Kidney (tissue), 13 donors: ENCODE measurements at regions not wholly inside any gene's neighbourhood (a gene's known extent, or its start where the extent isn't known, plus 50 kb on each side); places are given as distances from the start of the nearest gene placed in this dataset.

Source experiments
- DNase-seq, 5 donors: peaks; one replicate each; pipeline ENCODE4 v3.0.0-alpha.2; 2013 to 2020
- FAIRE-seq: peaks from 2 replicates; lab custom pipeline; 2012; peaks lifted over from hg19 to GRCh38; lab: Jason Lieb, UNC
- H3K27ac ChIP-seq, 2 donors: one replicate each; pipeline ENCODE4 v1.7.0; 2013; ENCODE audit warnings: low read depth in 2 of 2, low read length in 2 of 2, inconsistent platforms in 1 of 2
- H3K27me3 ChIP-seq: one replicate; pipeline ENCODE4 v1.7.1; 2013; ENCODE audit warnings: low read length, inconsistent platforms; ENCODE audit not compliant: control insufficient read depth, insufficient read depth
- H3K36me3 ChIP-seq, 3 donors: one replicate each; pipeline versions ENCODE4 v1.7.0 to v1.7.1; 2013; ENCODE audit warnings: low read length in 3 of 3, control low read depth in 1 of 3, inconsistent platforms in 1 of 3; ENCODE audit not compliant: insufficient read depth in 3 of 3, control insufficient read depth in 2 of 3
- H3K4me1 ChIP-seq, 3 donors: one replicate each; pipeline versions ENCODE4 v1.7.0 to v1.7.1; 2013; ENCODE audit warnings: low read length in 3 of 3, inconsistent platforms in 1 of 3, low read depth in 1 of 3; ENCODE audit not compliant: control insufficient read depth in 2 of 3, insufficient read depth in 2 of 3
- H3K4me3 ChIP-seq, 3 donors: one replicate each; pipeline versions ENCODE4 v1.7.0 to v1.8.1; 2013; ENCODE audit warnings: low read length in 3 of 3, control low read depth in 1 of 3, inconsistent platforms in 1 of 3
- H3K9ac ChIP-seq, 3 donors: one replicate each; pipeline versions ENCODE4 v1.7.0 to v1.7.1; 2013; ENCODE audit warnings: low read length in 3 of 3, control low read depth in 1 of 3, inconsistent platforms in 1 of 3
- H3K9me3 ChIP-seq, 3 donors: one replicate each; pipeline versions ENCODE4 v1.7.0 to v1.7.1; 2013; ENCODE audit warnings: low read length in 3 of 3, control low read depth in 1 of 3, inconsistent platforms in 1 of 3; ENCODE audit not compliant: control insufficient read depth in 2 of 3, insufficient read depth in 1 of 3
- CTCF ChIP-seq: IDR thresholded peaks from 3 replicates; pipeline ENCODE4 v1.5.1; 2012; ENCODE audit warnings: mild to moderate bottlenecking, moderate library complexity, borderline replicate concordance; ENCODE audit not compliant: insufficient read depth; ENCODE audit errors: extremely low read depth
- intact Hi-C: fragments of 100-400 bp; cut with DNase I; formaldehyde crosslinking; loops from one replicate; pipeline ENCODE4 v1.11.1; 2022
- donor health status: control.
- donor health status: control.
- donor health status: control.
- donor health status: control.
- donor health status: control.
- donor health status: DM: yes; HTN: yes; CAD: no.
- donor health status: Normal renal cell carcinoma (clear cell type).

GRCh38 chr5:154115291-154115690 is 75.2 kb upstream of the GALNT10 start:
- Histone ChIP-seq H3K4me1 (peaks cover 2 to 5% (median 4%) of the 10 kb centered on the region in 3 donors), H3K27me3 (no peaks in the 10 kb centered on the region), H3K4me3 (no peak overlapping the region), H3K27ac (no peak overlapping the region), H3K9ac (no peak overlapping the region), H3K36me3 (no peaks in the 10 kb centered on the region), H3K9me3 (no peaks in the 10 kb centered on the region)
- intact Hi-C loops = no loop called here
- TF ChIP-seq CTCF = no peak
- FAIRE-seq (no peak), DNase-seq (no peak)

GRCh38 chr5:154117050-154117449 is 73.5 kb upstream of the GALNT10 start:
- H3K36me3 ChIP-seq = no peaks in the 10 kb centered on the region
- intact Hi-C loops = no loop called here
- H3K27me3 ChIP-seq = no peaks in the 10 kb centered on the region
- no peak for TF ChIP-seq CTCF
- FAIRE-seq (no peak), DNase-seq (peak in 1 of 5 donors; percentile 26)
- peaks cover 2 to 5% (median 4%) of the 10 kb centered on the region in 3 donors for H3K4me1 ChIP-seq
- H3K9me3 ChIP-seq = no peaks in the 10 kb centered on the region
- H3K27ac ChIP-seq = no peak overlapping the region
- no peak overlapping the region for H3K9ac ChIP-seq
- no peak overlapping the region for H3K4me3 ChIP-seq

- Histone ChIP-seq H3K36me3 (no peaks in the 10 kb centered on the region), H3K27ac (no peak overlapping the region), H3K27me3 (no peaks in the 10 kb centered on the region), H3K9ac (no peak overlapping the region), H3K4me1 (peaks cover 2 to 5% (median 4%) of the 10 kb centered on the region in 3 donors), H3K4me3 (no peak overlapping the region), H3K9me3 (no peaks in the 10 kb centered on the region)
- no peak for FAIRE-seq
- TF ChIP-seq CTCF = no peak
- DNase-seq = peak in 1 of 5 donors; percentile 15
- intact Hi-C loops = no loop called here
Observed at GRCh38 chr5:154117930-154118329, 72.6 kb upstream of the GALNT10 start.

- peaks cover 2 to 5% (median 4%) of the 10 kb centered on the region in 3 donors for H3K4me1 ChIP-seq
- H3K4me3 ChIP-seq = no peak overlapping the region
- no peak for TF ChIP-seq CTCF
- no peaks in the 10 kb centered on the region for H3K27me3 ChIP-seq
- intact Hi-C loops = no loop called here
- FAIRE-seq = no peak
- no peaks in the 10 kb centered on the region for H3K9me3 ChIP-seq
- no peaks in the 10 kb centered on the region for H3K36me3 ChIP-seq
- no peak overlapping the region for H3K9ac ChIP-seq
- no peak overlapping the region for H3K27ac ChIP-seq
- DNase-seq = peak in 2 of 5 donors; percentile 22 to 23
Observed at GRCh38 chr5:154118385-154118784, 72.1 kb upstream of the GALNT10 start.
